ENCODE measurements at regions not wholly inside any gene's neighbourhood (a gene's known extent, or its start where the extent isn't known, plus 50 kb on each side); places are given as distances from the start of the nearest gene placed in this dataset.

- ChIA-PET POLR2A (no interaction called here), CTCF (interaction anchor here (1.0 to 17.5 kb wide), 5 partner anchors 10 to 612 kb away, joined by 3 to 205 read pairs (median 21); no protein-coding TSS in a partner anchor)
- Histone ChIP-seq H3K4me3 (no peak overlapping the region), H3K9me3 (no peaks in the 10 kb centered on the region), H3K4me1 (peaks cover 11% of the 10 kb centered on the region; the same call in 2 of the 3 replicates), H3K27ac (peak overlapping the region in 1 of 2 experiments; percentile 18; a peak in 1 of 6 replicates), H3K4me2 (no peak overlapping the region)
- no peak for DNase-seq (ENCODE audit: low read depth in 1 of 2, low spot score in 1 of 2)
- ATAC-seq, result no peak
- no peak for FAIRE-seq
- 88% methylated on average over 2 of the region's 2 CpGs for WGBS (ENCODE audit: missing lambda C conversion rate)
- no peak for TF ChIP-seq POLR2AphosphoS2 (conservative IDR thresholded peaks at IDR 0.05; ENCODE audit: low read length)
- no peak for TF ChIP-seq PHF8 (IDR thresholded peaks at IDR 0.05; ENCODE audit: borderline replicate concordance, low read depth)
- TF ChIP-seq FOXS1 (CRISPR knock-in tag; IDR thresholded peaks at IDR 0.05), result no peak
- TF ChIP-seq FOSB (CRISPR knock-in tag; IDR thresholded peaks at IDR 0.05), result no peak
- TF ChIP-seq RFX5 (IDR thresholded peaks at IDR 0.05), result no peak
- TF ChIP-seq BHLHE40 (IDR thresholded peaks at IDR 0.05; ENCODE audit: low read depth, low read length), result no peak
- TF ChIP-seq NPAS2 (CRISPR knock-in tag; IDR thresholded peaks at IDR 0.05; ENCODE audit: borderline replicate concordance), result no peak
- no peak for TF ChIP-seq E2F6 (IDR thresholded peaks at IDR 0.05; ENCODE audit: borderline replicate concordance, low read depth)
- no peak for TF ChIP-seq HDAC2 (IDR thresholded peaks at IDR 0.05)
- TF ChIP-seq HOXA7 (CRISPR knock-in tag; IDR thresholded peaks at IDR 0.05), result no peak
- TF ChIP-seq KDM1A (IDR thresholded peaks at IDR 0.05; ENCODE audit: low read depth), result no peak
- TF ChIP-seq MAZ (IDR thresholded peaks at IDR 0.05; ENCODE audit: borderline replicate concordance, low read depth, low read length), result no peak
- no peak for TF ChIP-seq BCL3 (IDR thresholded peaks at IDR 0.05)
- no peak for TF ChIP-seq ZC3H11A (IDR thresholded peaks at IDR 0.05)
- no peak for TF ChIP-seq HES2 (IDR thresholded peaks at IDR 0.05)
- no peak for TF ChIP-seq HMGXB4 (CRISPR knock-in tag; IDR thresholded peaks at IDR 0.05; ENCODE audit: borderline replicate concordance)
- TF ChIP-seq CBX8 (IDR thresholded peaks at IDR 0.05), result no peak
These were observed 182.0 kb downstream of the SH3BP4 start for GRCh38 chr2:235133837-235134236.

- Histone ChIP-seq H3K9me3 (no peaks in the 10 kb centered on the region), H3K4me1 (peaks cover 11% of the 10 kb centered on the region; the same call in 2 of the 3 replicates), H3K4me3 (no peak overlapping the region), H3K4me2 (no peak overlapping the region), H3K27ac (no peak overlapping the region)
- DNase-seq (ENCODE audit: low read depth in 1 of 2, low spot score in 1 of 2) (no peak), ATAC-seq (no peak), FAIRE-seq (no peak)
- CTCF ChIA-PET, result interaction anchor here (0.6 to 17.5 kb wide), 11 partner anchors 10 to 1274 kb away, joined by 3 to 205 read pairs (median 6); no protein-coding TSS in a partner anchor
- WGBS (ENCODE audit: missing lambda C conversion rate), result 80% methylated on average over 3 of the region's 3 CpGs
- TF ChIP-seq TFCP2L1 (CRISPR knock-in tag; IDR thresholded peaks at IDR 0.05) (no peak), RAD21 (conservative IDR thresholded peaks at IDR 0.05 in 1 of 2, IDR thresholded peaks at IDR 0.05 in 1 of 2) (no peak), FOSB (CRISPR knock-in tag; IDR thresholded peaks at IDR 0.05) (no peak), RFX5 (IDR thresholded peaks at IDR 0.05) (no peak), JUNB (IDR thresholded peaks at IDR 0.05) (no peak)
- POLR2A ChIA-PET, result no interaction called here
These were observed 182.6 kb downstream of the SH3BP4 start for GRCh38 chr2:235134420-235134819.
